ENCODE measurements at regions not wholly inside any gene's neighbourhood (a gene's known extent, or its start where the extent isn't known, plus 50 kb on each side); places are given as distances from the start of the nearest gene placed in this dataset.

- no peak for TF ChIP-seq CTCF (conservative IDR thresholded peaks at IDR 0.05; ENCODE audit: low read depth, low read length)
Observed at GRCh38 chr18:2218101-2218500, 353.2 kb downstream of the METTL4 start.

GRCh38 chr18:2219706-2220105, 351.6 kb downstream of the METTL4 start:
- no peak overlapping the region for H3K4me3 ChIP-seq (ENCODE audit: low read length)
- no peak for TF ChIP-seq CTCF (conservative IDR thresholded peaks at IDR 0.05; ENCODE audit: low read depth, low read length)
- DNase-seq (ENCODE audit: low read depth) = no peak

More at GRCh38 chr18:2218101-2218500, 353.2 kb downstream of the METTL4 start:
- no peak overlapping the region for H3K4me3 ChIP-seq (ENCODE audit: low read length)
- no peak for DNase-seq (ENCODE audit: low read depth)

- TF ChIP-seq CTCF (conservative IDR thresholded peaks at IDR 0.05; ENCODE audit: low read depth, low read length) = no peak
- DNase-seq (ENCODE audit: low read depth) = no peak
- H3K4me3 ChIP-seq (ENCODE audit: low read length) = no peak overlapping the region
Observed at GRCh38 chr18:2222270-2223185, 348.8 kb downstream of the METTL4 start.

GRCh38 chr18:2223449-2223848, 347.9 kb downstream of the METTL4 start:
- DNase-seq (ENCODE audit: low read depth) = peak; percentile 34
- H3K4me3 ChIP-seq (ENCODE audit: low read length) = peak overlapping the region; percentile 29
- no peak for TF ChIP-seq CTCF (conservative IDR thresholded peaks at IDR 0.05; ENCODE audit: low read depth, low read length)

- peak; percentile 72 for TF ChIP-seq CTCF (conservative IDR thresholded peaks at IDR 0.05; ENCODE audit: low read depth, low read length)
- H3K4me3 ChIP-seq (ENCODE audit: low read length) = peak overlapping the region; percentile 29
- DNase-seq (ENCODE audit: low read depth) = no peak
Observed at GRCh38 chr18:2223849-2224248, 347.5 kb downstream of the METTL4 start.

GRCh38 chr18:2236232-2236631, 335.1 kb downstream of the METTL4 start:
- TF ChIP-seq CTCF (conservative IDR thresholded peaks at IDR 0.05; ENCODE audit: low read depth, low read length) = no peak
- DNase-seq (ENCODE audit: low read depth) = no peak
- H3K4me3 ChIP-seq (ENCODE audit: low read length) = no peak overlapping the region

GRCh38 chr18:2237706-2238105, 333.6 kb downstream of the METTL4 start:
- no peak for DNase-seq (ENCODE audit: low read depth)
- TF ChIP-seq CTCF (conservative IDR thresholded peaks at IDR 0.05; ENCODE audit: low read depth, low read length) = no peak
- H3K4me3 ChIP-seq (ENCODE audit: low read length) = no peak overlapping the region

All from retinal pigment epithelial cell (primary cell).